HG03378 (cell line): ENCODE measurements at regions not wholly inside any gene's neighbourhood (a gene's known extent, or its start where the extent isn't known, plus 50 kb on each side); places are given as distances from the start of the nearest gene placed in this dataset.

ENCODE experiments used
- ATAC-seq: cut with Tn5 transposase; IDR thresholded peaks from one replicate; pipeline ENCODE4 v1.9.1; 2021; ENCODE audit warnings: mild to moderate bottlenecking, moderate library complexity; ENCODE audit not compliant: unreplicated experiment

GRCh38 chr6:133630651-133631050, 258.3 kb upstream of the TCF21 start:
- no peak for ATAC-seq

GRCh38 chr6:133631421-133631820, 257.5 kb upstream of the TCF21 start:
- no peak for ATAC-seq

- no peak for ATAC-seq
These were observed 256.7 kb upstream of the TCF21 start for GRCh38 chr6:133632206-133632605.

- no peak for ATAC-seq
These were observed 256.0 kb upstream of the TCF21 start for GRCh38 chr6:133632906-133633305.

GRCh38 chr6:133634474-133634873, 254.4 kb upstream of the TCF21 start:
- ATAC-seq, result no peak

- no peak for ATAC-seq
These were observed 253.5 kb upstream of the TCF21 start for GRCh38 chr6:133635447-133635846.

- ATAC-seq, result no peak
These were observed 251.5 kb upstream of the TCF21 start for GRCh38 chr6:133637436-133637835.

GRCh38 chr6:133637874-133638273, 251.0 kb upstream of the TCF21 start:
- no peak for ATAC-seq

- no peak for ATAC-seq
These were observed 247.8 kb upstream of the TCF21 start for GRCh38 chr6:133641104-133641503.

- ATAC-seq, result no peak
These were observed 244.4 kb upstream of the TCF21 start for GRCh38 chr6:133644548-133644891.

GRCh38 chr6:133644892-133645619, 243.9 kb upstream of the TCF21 start:
- no peak for ATAC-seq

- ATAC-seq, result no peak
These were observed 242.8 kb upstream of the TCF21 start for GRCh38 chr6:133645966-133646740.

- ATAC-seq, result no peak
These were observed 240.3 kb upstream of the TCF21 start for GRCh38 chr6:133648581-133648980.

- ATAC-seq, result no peak
These were observed 217.5 kb upstream of the TCF21 start for GRCh38 chr6:133671376-133671775.

- ATAC-seq, result no peak
These were observed 215.9 kb upstream of the TCF21 start for GRCh38 chr6:133673056-133673455.

- no peak for ATAC-seq
These were observed 214.3 kb upstream of the TCF21 start for GRCh38 chr6:133674661-133675060.

- ATAC-seq, result no peak
These were observed 207.9 kb upstream of the TCF21 start for GRCh38 chr6:133680994-133681393.

GRCh38 chr6:133681891-133682290, 207.0 kb upstream of the TCF21 start:
- no peak for ATAC-seq

- no peak for ATAC-seq
These were observed 206.2 kb upstream of the TCF21 start for GRCh38 chr6:133682506-133683307.

- no peak for ATAC-seq
These were observed 205.7 kb upstream of the TCF21 start for GRCh38 chr6:133683308-133683580.

GRCh38 chr6:133683606-133684005, 205.3 kb upstream of the TCF21 start:
- ATAC-seq, result no peak
